Effector CD8-positive, alpha-beta T cell (primary cell): ENCODE measurements at regions not wholly inside any gene's neighbourhood (a gene's known extent, or its start where the extent isn't known, plus 50 kb on each side); places are given as distances from the start of the nearest gene placed in this dataset.
"Not testable (repeated sequence)": the region's sequence is repeated elsewhere in the genome, so short reads cannot be mapped to it uniquely, and the experiment has no call there.

Experiments
- DNase-seq: peaks from one replicate; lab custom pipeline; 2025; lab: John Stamatoyannopoulos, UW

GRCh38 chr14:71536927-71537772 lies 395.1 kb upstream of the RGS6 start:
- DNase-seq = no peak

- DNase-seq = no peak
These were observed 393.9 kb upstream of the RGS6 start for GRCh38 chr14:71538288-71538687.

- no peak for DNase-seq
These were observed 393.1 kb upstream of the RGS6 start for GRCh38 chr14:71538938-71539649.

GRCh38 chr14:71539650-71540285 lies 392.5 kb upstream of the RGS6 start:
- no peak for DNase-seq

- DNase-seq = no peak
These were observed 391.0 kb upstream of the RGS6 start for GRCh38 chr14:71541271-71541670.

GRCh38 chr14:71541973-71542690 lies 390.1 kb upstream of the RGS6 start:
- no peak for DNase-seq

GRCh38 chr14:71549421-71550050 lies 382.7 kb upstream of the RGS6 start:
- DNase-seq = no peak

GRCh38 chr14:71550367-71550766 lies 381.9 kb upstream of the RGS6 start:
- no peak for DNase-seq

- no peak for DNase-seq
These were observed 380.8 kb upstream of the RGS6 start for GRCh38 chr14:71551291-71551950.

GRCh38 chr14:71552809-71553208 lies 379.4 kb upstream of the RGS6 start:
- no peak for DNase-seq

GRCh38 chr14:71553779-71554178 lies 378.4 kb upstream of the RGS6 start:
- DNase-seq = no peak

- no peak for DNase-seq
These were observed 377.9 kb upstream of the RGS6 start for GRCh38 chr14:71554323-71554722.

GRCh38 chr14:71554959-71555612 lies 377.1 kb upstream of the RGS6 start:
- no peak for DNase-seq

GRCh38 chr14:71555654-71556559 lies 376.3 kb upstream of the RGS6 start:
- DNase-seq = no peak

- no peak for DNase-seq
These were observed 375.5 kb upstream of the RGS6 start for GRCh38 chr14:71556730-71557129.

- DNase-seq = no peak
These were observed 374.9 kb upstream of the RGS6 start for GRCh38 chr14:71557351-71557750.

GRCh38 chr14:71558943-71559342 lies 373.3 kb upstream of the RGS6 start:
- not testable (repeated sequence) for DNase-seq

GRCh38 chr14:71560751-71561150 lies 371.5 kb upstream of the RGS6 start:
- DNase-seq = no peak

- DNase-seq = no peak
These were observed 368.6 kb upstream of the RGS6 start for GRCh38 chr14:71563492-71564153.
